ENCODE measurements at regions not wholly inside any gene's neighbourhood (a gene's known extent, or its start where the extent isn't known, plus 50 kb on each side); places are given as distances from the start of the nearest gene placed in this dataset.

- Histone ChIP-seq H3K27me3 (ENCODE audit: control insufficient read depth, insufficient read depth, low read length, poor library complexity, severe bottlenecking) (no peaks in the 10 kb centered on the region), H3K27ac (ENCODE audit: insufficient read depth, low read depth, low read length, poor library complexity, severe bottlenecking) (no peak overlapping the region), H3K4me1 (ENCODE audit: control insufficient read depth, insufficient read depth, low read length) (peaks cover 14% of the 10 kb centered on the region), H3K36me3 (ENCODE audit: control insufficient read depth, insufficient read depth, low read length) (no peaks in the 10 kb centered on the region), H3K4me3 (ENCODE audit: insufficient read depth, low read depth, low read length) (no peak overlapping the region), H3K9me3 (ENCODE audit: control insufficient read depth, low read length) (no peaks in the 10 kb centered on the region)
- 70 to 72% methylated on average over 8 of the region's 8 CpGs for WGBS, 2 experiments
These were observed 347.5 kb upstream of the ASIC2 start for GRCh38 chr17:33640629-33641028.

DNA sequence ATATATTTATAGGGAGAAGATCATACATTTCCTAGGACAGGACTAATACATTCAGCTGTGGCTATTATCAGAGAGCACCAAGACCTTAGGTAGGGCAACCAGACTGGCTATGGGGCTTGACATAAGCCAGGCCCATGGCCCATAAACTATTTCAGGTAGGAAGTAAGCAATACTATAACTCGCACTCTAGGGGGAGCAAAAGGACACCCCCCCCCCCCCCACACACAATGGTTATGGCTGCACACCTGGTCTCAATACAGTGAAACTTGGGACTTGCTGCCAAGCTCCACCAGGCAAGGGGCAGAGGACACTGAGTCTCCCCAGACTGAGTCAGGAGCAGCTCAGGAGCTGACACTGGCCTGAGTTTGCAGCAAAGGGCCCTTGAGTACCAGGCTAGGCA lies 348.9 kb upstream of the ASIC2 start:
- Histone ChIP-seq H3K27ac (ENCODE audit: insufficient read depth, low read depth, low read length, poor library complexity, severe bottlenecking) (no peak overlapping the region), H3K36me3 (ENCODE audit: control insufficient read depth, insufficient read depth, low read length) (no peaks in the 10 kb centered on the region), H3K27me3 (ENCODE audit: control insufficient read depth, insufficient read depth, low read length, poor library complexity, severe bottlenecking) (no peaks in the 10 kb centered on the region), H3K4me1 (ENCODE audit: control insufficient read depth, insufficient read depth, low read length) (peaks cover 14% of the 10 kb centered on the region), H3K4me3 (ENCODE audit: insufficient read depth, low read depth, low read length) (no peak overlapping the region), H3K9me3 (ENCODE audit: control insufficient read depth, low read length) (no peaks in the 10 kb centered on the region)
- WGBS, 2 experiments, result 30 to 53% methylated on average over 1 of the region's 1 CpG

DNA sequence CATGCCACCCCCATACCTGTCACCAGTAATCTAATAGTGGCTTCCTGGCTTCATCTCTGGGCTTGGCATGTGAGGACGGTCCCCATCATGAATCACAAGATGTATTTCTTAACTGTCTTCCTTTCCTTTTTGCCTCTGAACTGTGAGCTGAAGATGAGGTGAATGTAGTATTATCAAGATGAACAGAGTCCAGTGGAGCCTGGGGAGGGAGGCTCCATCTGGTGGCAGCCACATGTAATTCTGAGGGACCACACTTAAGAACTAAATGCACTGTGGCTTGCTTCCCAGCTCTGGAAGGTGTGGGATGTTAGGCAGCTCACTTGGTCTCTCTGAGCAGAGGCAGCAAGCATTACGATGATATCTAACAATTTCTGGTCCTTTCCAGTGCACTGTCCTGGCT lies 354.9 kb upstream of the ASIC2 start:
- 75% methylated on average over 2 of the region's 2 CpGs for WGBS, 2 experiments
- Histone ChIP-seq H3K4me1 (ENCODE audit: control insufficient read depth, insufficient read depth, low read length) (no peaks in the 10 kb centered on the region), H3K4me3 (ENCODE audit: insufficient read depth, low read depth, low read length) (no peak overlapping the region), H3K9me3 (ENCODE audit: control insufficient read depth, low read length) (no peaks in the 10 kb centered on the region), H3K36me3 (ENCODE audit: control insufficient read depth, insufficient read depth, low read length) (no peaks in the 10 kb centered on the region), H3K27ac (ENCODE audit: insufficient read depth, low read depth, low read length, poor library complexity, severe bottlenecking) (no peak overlapping the region), H3K27me3 (ENCODE audit: control insufficient read depth, insufficient read depth, low read length, poor library complexity, severe bottlenecking) (no peaks in the 10 kb centered on the region)

DNA sequence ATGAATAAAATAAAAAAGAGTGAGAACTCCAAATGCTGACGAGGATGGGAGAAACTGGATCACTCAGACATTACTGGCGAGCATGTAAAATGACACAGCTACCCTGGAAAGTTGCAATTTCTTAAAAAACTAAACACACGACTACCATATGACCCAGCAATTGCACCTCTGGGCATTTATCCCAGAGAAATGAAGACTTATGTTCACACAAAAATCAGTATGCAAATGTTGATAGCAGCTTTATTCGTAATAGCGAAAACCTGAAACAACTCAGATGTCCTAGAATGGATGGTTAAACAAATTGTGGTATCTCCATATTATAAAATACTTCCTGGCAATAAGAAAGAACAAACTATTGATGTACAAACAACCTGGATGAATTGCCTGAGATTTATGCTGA lies 357.2 kb upstream of the ASIC2 start:
- WGBS, 2 experiments, result 91 to 95% methylated on average over 5 of the region's 5 CpGs

DNA sequence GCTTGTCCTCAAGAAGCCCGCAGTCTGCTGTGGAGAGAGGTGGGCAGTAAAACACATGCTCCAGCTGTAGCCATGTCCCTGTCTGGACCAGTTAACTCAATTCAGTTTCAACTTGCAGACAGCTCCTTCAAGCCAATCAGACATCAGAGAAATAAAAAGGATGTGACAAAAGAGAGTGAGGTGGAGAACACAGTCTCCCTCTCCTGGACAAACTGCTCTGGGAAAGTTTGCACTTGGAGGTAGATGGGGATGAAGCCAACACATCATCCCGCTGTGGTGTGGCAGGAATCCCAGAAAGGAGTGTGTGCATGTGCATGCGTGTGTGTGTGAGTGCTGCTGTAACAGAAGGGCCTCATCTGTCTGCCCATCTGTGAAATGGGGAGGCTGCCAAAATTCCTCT lies 358.6 kb upstream of the ASIC2 start:
- Histone ChIP-seq H3K27ac (ENCODE audit: insufficient read depth, low read depth, low read length, poor library complexity, severe bottlenecking) (no peak overlapping the region), H3K4me3 (ENCODE audit: insufficient read depth, low read depth, low read length) (no peak overlapping the region), H3K4me1 (ENCODE audit: control insufficient read depth, insufficient read depth, low read length) (peaks cover under 1% of the 10 kb centered on the region), H3K27me3 (ENCODE audit: control insufficient read depth, insufficient read depth, low read length, poor library complexity, severe bottlenecking) (no peaks in the 10 kb centered on the region), H3K36me3 (ENCODE audit: control insufficient read depth, insufficient read depth, low read length) (no peaks in the 10 kb centered on the region), H3K9me3 (ENCODE audit: control insufficient read depth, low read length) (no peaks in the 10 kb centered on the region)
- 83 to 85% methylated on average over 3 of the region's 3 CpGs for WGBS, 2 experiments

More for the DNA sequence above, 357.2 kb upstream of the ASIC2 start:
- Histone ChIP-seq H3K27me3 (ENCODE audit: control insufficient read depth, insufficient read depth, low read length, poor library complexity, severe bottlenecking) (no peaks in the 10 kb centered on the region), H3K9me3 (ENCODE audit: control insufficient read depth, low read length) (no peaks in the 10 kb centered on the region), H3K36me3 (ENCODE audit: control insufficient read depth, insufficient read depth, low read length) (no peaks in the 10 kb centered on the region), H3K4me1 (ENCODE audit: control insufficient read depth, insufficient read depth, low read length) (no peaks in the 10 kb centered on the region), H3K4me3 (ENCODE audit: insufficient read depth, low read depth, low read length) (no peak overlapping the region), H3K27ac (ENCODE audit: insufficient read depth, low read depth, low read length, poor library complexity, severe bottlenecking) (no peak overlapping the region)

GRCh38 chr17:33652731-33653398 lies 359.8 kb upstream of the ASIC2 start:
- Histone ChIP-seq H3K36me3 (ENCODE audit: control insufficient read depth, insufficient read depth, low read length) (no peaks in the 10 kb centered on the region), H3K27me3 (ENCODE audit: control insufficient read depth, insufficient read depth, low read length, poor library complexity, severe bottlenecking) (no peaks in the 10 kb centered on the region), H3K27ac (ENCODE audit: insufficient read depth, low read depth, low read length, poor library complexity, severe bottlenecking) (no peak overlapping the region), H3K9me3 (ENCODE audit: control insufficient read depth, low read length) (no peaks in the 10 kb centered on the region), H3K4me1 (ENCODE audit: control insufficient read depth, insufficient read depth, low read length) (peaks cover 8% of the 10 kb centered on the region), H3K4me3 (ENCODE audit: insufficient read depth, low read depth, low read length) (no peak overlapping the region)
- 91 to 94% methylated on average over 6 of the region's 6 CpGs for WGBS, 2 experiments

DNA sequence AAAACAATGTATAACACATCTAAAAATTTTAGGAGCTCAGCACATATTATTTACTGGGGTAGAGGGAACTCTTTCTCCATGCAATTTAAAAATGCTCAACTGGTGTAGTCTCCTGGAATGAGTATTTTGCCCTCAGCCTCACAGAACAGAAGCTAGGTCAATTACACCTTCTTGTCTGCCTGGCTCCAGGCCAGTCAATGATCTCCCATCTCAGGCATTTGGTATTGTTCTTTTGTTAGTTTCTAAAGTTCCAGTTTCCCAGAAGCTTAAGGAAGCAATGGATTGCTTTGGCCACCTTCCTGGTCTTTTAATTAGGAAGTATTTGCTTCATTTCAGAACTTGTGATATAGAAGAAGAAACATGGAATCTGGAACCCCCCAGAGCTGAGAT lies 360.3 kb upstream of the ASIC2 start:
- H3K4me3 ChIP-seq (ENCODE audit: insufficient read depth, low read depth, low read length), result no peak overlapping the region
- peaks cover 8% of the 10 kb centered on the region for H3K4me1 ChIP-seq (ENCODE audit: control insufficient read depth, insufficient read depth, low read length)
- H3K27ac ChIP-seq (ENCODE audit: insufficient read depth, low read depth, low read length, poor library complexity, severe bottlenecking), result no peak overlapping the region
- H3K9me3 ChIP-seq (ENCODE audit: control insufficient read depth, low read length), result no peaks in the 10 kb centered on the region
- no peaks in the 10 kb centered on the region for H3K36me3 ChIP-seq (ENCODE audit: control insufficient read depth, insufficient read depth, low read length)
- H3K27me3 ChIP-seq (ENCODE audit: control insufficient read depth, insufficient read depth, low read length, poor library complexity, severe bottlenecking), result no peaks in the 10 kb centered on the region

DNA sequence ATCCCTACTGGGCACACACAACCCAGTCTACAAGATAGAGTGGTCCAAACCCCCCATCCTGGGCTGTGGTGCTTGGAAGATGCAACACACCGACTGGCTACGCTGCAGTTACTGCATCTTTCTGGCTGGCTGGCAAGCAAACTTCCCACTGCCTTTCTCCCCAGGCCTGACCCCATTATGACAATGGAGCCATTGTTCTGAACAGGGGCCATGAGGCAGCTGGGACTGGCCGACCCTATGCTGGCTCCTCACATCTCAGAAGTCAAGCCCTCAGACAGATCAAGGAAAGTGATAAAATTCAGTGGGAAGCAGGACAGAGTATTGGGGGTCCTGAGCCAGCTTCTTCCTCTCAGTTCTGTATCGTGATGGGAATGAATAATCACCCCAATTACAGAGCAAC lies 364.1 kb upstream of the ASIC2 start:
- no peaks in the 10 kb centered on the region for H3K27me3 ChIP-seq (ENCODE audit: control insufficient read depth, insufficient read depth, low read length, poor library complexity, severe bottlenecking)
- H3K4me3 ChIP-seq (ENCODE audit: insufficient read depth, low read depth, low read length), result no peak overlapping the region
- H3K36me3 ChIP-seq (ENCODE audit: control insufficient read depth, insufficient read depth, low read length), result no peaks in the 10 kb centered on the region
- H3K4me1 ChIP-seq (ENCODE audit: control insufficient read depth, insufficient read depth, low read length), result peaks cover 8% of the 10 kb centered on the region
- H3K9me3 ChIP-seq (ENCODE audit: control insufficient read depth, low read length), result no peaks in the 10 kb centered on the region
- no peak overlapping the region for H3K27ac ChIP-seq (ENCODE audit: insufficient read depth, low read depth, low read length, poor library complexity, severe bottlenecking)
- WGBS, 2 experiments, result 42 to 66% methylated on average over 3 to 4 of the region's 4 CpGs

DNA sequence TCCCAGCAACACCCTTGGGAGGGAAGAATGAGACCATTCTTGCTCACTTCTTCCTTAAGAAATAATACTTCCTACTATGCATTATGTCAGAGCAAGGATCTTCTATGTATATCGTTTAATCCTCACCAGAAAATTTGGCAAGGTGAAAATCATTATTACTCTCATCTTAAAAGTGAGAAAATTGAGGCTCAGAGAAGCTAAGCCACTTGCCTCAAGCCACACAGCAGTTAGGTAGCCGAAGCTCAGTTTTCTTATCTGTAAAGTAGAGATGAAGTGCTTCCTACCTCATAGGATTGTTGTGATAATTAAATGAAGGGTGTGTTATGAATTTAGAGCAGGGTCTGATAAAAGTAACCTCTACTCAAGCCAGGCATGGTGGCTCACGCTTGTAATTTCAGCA lies 368.9 kb upstream of the ASIC2 start:
- WGBS, 2 experiments, result 70 to 73% methylated on average over 3 of the region's 3 CpGs

DNA sequence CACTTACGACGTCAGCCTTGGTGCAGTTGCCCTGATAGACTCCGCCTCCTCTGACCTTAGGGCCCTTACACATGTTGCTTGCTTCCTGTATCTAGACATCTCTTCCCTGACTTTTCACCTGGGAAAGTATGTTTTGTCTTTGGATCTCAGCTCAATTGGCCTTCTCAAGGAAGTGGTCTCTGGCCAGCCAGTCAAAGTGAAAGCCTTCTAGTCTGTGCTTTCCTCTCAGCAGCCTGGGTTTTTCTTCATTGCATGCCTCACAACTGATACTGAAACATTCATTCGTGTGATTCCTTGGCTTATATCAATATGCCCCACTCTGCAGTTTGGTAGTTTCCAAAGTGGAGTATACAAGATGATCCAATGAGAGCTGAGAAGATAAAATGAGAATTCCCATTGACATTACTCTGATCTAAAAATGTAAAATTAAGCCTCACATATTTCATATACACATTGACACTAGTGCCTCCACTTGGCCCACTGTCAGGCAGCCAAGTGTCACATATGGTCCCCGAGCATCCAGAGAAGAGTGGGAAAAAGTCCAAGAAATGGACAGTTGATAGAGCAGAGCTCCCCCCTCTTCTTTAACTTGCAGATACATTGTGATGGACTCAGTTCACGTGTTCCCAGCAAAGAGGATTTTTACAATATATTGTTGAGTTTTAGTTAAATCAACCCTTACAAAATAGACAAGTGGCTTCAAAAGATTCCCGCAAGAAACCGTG lies 371.2 kb upstream of the ASIC2 start:
- Histone ChIP-seq H3K4me1 (ENCODE audit: control insufficient read depth, insufficient read depth, low read length) (no peaks in the 10 kb centered on the region), H3K36me3 (ENCODE audit: control insufficient read depth, insufficient read depth, low read length) (no peaks in the 10 kb centered on the region), H3K27ac (ENCODE audit: insufficient read depth, low read depth, low read length, poor library complexity, severe bottlenecking) (no peak overlapping the region), H3K27me3 (ENCODE audit: control insufficient read depth, insufficient read depth, low read length, poor library complexity, severe bottlenecking) (no peaks in the 10 kb centered on the region), H3K4me3 (ENCODE audit: insufficient read depth, low read depth, low read length) (no peak overlapping the region), H3K9me3 (ENCODE audit: control insufficient read depth, low read length) (no peaks in the 10 kb centered on the region)
- WGBS, 2 experiments, result 91 to 92% methylated on average over 7 to 8 of the region's 8 CpGs

More for the DNA sequence above, 368.9 kb upstream of the ASIC2 start:
- Histone ChIP-seq H3K36me3 (ENCODE audit: control insufficient read depth, insufficient read depth, low read length) (no peaks in the 10 kb centered on the region), H3K4me3 (ENCODE audit: insufficient read depth, low read depth, low read length) (no peak overlapping the region), H3K4me1 (ENCODE audit: control insufficient read depth, insufficient read depth, low read length) (peaks cover 5% of the 10 kb centered on the region), H3K27ac (ENCODE audit: insufficient read depth, low read depth, low read length, poor library complexity, severe bottlenecking) (no peak overlapping the region), H3K27me3 (ENCODE audit: control insufficient read depth, insufficient read depth, low read length, poor library complexity, severe bottlenecking) (no peaks in the 10 kb centered on the region), H3K9me3 (ENCODE audit: control insufficient read depth, low read length) (no peaks in the 10 kb centered on the region)
